NB4 (cell line): ENCODE measurements at regions not wholly inside any gene's neighbourhood (a gene's known extent, or its start where the extent isn't known, plus 50 kb on each side); places are given as distances from the start of the nearest gene placed in this dataset.

Source experiments
- TF ChIP-seq, protein P1 (sequence below): IDR thresholded peaks from 2 replicates; pipeline ENCODE4 v1.6.1; 2011; ENCODE audit warnings: low read depth, low read length
- TF ChIP-seq, protein P2 (sequence below): IDR thresholded peaks from one replicate; pipeline ENCODE4 v1.5.1; 2012; ENCODE audit warnings: low read depth, low read length

DNA sequence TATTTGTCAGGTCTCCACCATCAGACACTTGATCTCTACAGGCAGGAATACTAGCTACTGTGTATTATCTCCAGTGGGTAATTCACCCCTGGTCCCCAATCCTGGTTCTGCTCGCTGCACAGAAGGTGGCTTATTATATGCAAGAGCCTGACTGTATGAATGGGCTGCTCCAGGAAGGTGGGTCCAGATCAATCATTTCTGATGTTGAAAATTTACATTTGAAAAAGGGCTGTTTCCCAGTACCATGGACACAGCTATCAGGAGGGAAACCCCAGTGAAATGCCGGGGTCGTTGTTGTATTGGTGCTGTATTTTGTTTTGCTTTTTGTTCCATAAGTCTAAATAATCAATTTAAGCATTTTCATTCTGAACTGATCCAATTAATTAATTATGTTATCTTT is 367.6 kb downstream of the RND3 start:
- TF ChIP-seq, protein P1, sequence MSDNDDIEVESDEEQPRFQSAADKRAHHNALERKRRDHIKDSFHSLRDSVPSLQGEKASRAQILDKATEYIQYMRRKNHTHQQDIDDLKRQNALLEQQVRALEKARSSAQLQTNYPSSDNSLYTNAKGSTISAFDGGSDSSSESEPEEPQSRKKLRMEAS = no peak
- TF ChIP-seq, protein P2, sequence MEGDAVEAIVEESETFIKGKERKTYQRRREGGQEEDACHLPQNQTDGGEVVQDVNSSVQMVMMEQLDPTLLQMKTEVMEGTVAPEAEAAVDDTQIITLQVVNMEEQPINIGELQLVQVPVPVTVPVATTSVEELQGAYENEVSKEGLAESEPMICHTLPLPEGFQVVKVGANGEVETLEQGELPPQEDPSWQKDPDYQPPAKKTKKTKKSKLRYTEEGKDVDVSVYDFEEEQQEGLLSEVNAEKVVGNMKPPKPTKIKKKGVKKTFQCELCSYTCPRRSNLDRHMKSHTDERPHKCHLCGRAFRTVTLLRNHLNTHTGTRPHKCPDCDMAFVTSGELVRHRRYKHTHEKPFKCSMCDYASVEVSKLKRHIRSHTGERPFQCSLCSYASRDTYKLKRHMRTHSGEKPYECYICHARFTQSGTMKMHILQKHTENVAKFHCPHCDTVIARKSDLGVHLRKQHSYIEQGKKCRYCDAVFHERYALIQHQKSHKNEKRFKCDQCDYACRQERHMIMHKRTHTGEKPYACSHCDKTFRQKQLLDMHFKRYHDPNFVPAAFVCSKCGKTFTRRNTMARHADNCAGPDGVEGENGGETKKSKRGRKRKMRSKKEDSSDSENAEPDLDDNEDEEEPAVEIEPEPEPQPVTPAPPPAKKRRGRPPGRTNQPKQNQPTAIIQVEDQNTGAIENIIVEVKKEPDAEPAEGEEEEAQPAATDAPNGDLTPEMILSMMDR = no peak
